Heart right ventricle (tissue), 16 donors: ENCODE measurements at regions not wholly inside any gene's neighbourhood (a gene's known extent, or its start where the extent isn't known, plus 50 kb on each side); places are given as distances from the start of the nearest gene placed in this dataset.
A peak's percentile ranks its signal among the peaks of the same experiment; 100 is the strongest.

ENCODE experiments used
- ATAC-seq, 8 donors: fragments of 200-7000 bp; cut with Tn5 transposase; one replicate each; pipeline ENCODE4 v1.9.1; 2020; ENCODE audit warnings: mild to moderate bottlenecking in 8 of 8, moderate library complexity in 8 of 8, moderate number of reproducible peaks in 1 of 8
- DNase-seq, 2 donors: peaks; one replicate each; pipeline ENCODE4 v3.0.0-alpha.2; 2020
- H3K27ac ChIP-seq, 10 donors: fragments of 200-600 bp; sonication (generic) in 2 of 10; one replicate each; pipeline versions ENCODE4 v1.5.0 to v1.8.0; 2020 to 2022; ENCODE audit warnings: mild to moderate bottlenecking in 3 of 10
- H3K27me3 ChIP-seq, 7 donors: fragments of 200-600 bp; one replicate each; pipeline ENCODE4 v1.8.0; 2021 to 2022; ENCODE audit warnings: mild to moderate bottlenecking in 2 of 7
- H3K36me3 ChIP-seq, 9 donors: fragments of 200-600 bp; sonication (generic) in 1 of 9; one replicate each; pipeline versions ENCODE4 v1.5.0 to v1.8.0; 2020 to 2022; ENCODE audit warnings: mild to moderate bottlenecking in 2 of 9
- H3K4me1 ChIP-seq, 9 donors: fragments of 200-600 bp; sonication (generic) in 1 of 9; one replicate each; pipeline versions ENCODE4 v1.5.0 to v1.8.0; 2020 to 2022; ENCODE audit warnings: mild to moderate bottlenecking in 4 of 9
- H3K4me3 ChIP-seq, 10 donors: fragments of 200-600 bp; sonication (generic) in 2 of 10; one replicate each; pipeline versions ENCODE4 v1.5.0 to v1.8.0; 2020 to 2022; ENCODE audit warnings: mild to moderate bottlenecking in 7 of 10, moderate library complexity in 2 of 10
- H3K9me3 ChIP-seq, 11 donors: fragments of 200-600 bp in 10 of 11; sonication (generic) in 2 of 11; one replicate each; pipeline versions ENCODE4 v1.5.0 to v1.8.0; 2013 to 2022; ENCODE audit warnings: mild to moderate bottlenecking in 2 of 11, control low read depth in 1 of 11, moderate library complexity in 1 of 11
- WGBS, 2 donors: extraction: QIAGEN DNeasy Blood & Tissue Kit; methylation state at CpG; one replicate each; pipeline ENCODE4 v1.1.7; 2013; ENCODE audit warnings: inconsistent platforms in 1 of 2; 5-methylcytosine and 5-hydroxymethylcytosine counted together
- intact Hi-C, 10 donors: fragments of 100-400 bp; cut with DNase I; formaldehyde crosslinking; loops; one replicate each; pipeline versions ENCODE4 v1.11.1 to v1.14.2; 2022
- TF ChIP-seq, protein P1 (sequence below), 9 donors: fragments of 200-600 bp; sonication (generic) in 2 of 9; IDR thresholded peaks; one replicate each; pipeline versions ENCODE4 v1.5.0 to v1.8.0; 2021 to 2022; ENCODE audit warnings: antibody characterized with exemption in 9 of 9, mild to moderate bottlenecking in 5 of 9, moderate library complexity in 1 of 9
- donor health status: Arrhythmogenic right ventricular cardiomyopathy.
- donor health status: ischemic (EF 13 %, LVEDD 7.1; RV severe dilation, severe dysfunction).
- donor health status: healthy with polysubstance abuse.
- donor health status: DM: no; HTN: yes; CAD: no.
- donor health status: DM: no; HTN: no; CAD: no.
- donor health status: ischemic (EF 25% LVEDD 6.9; RV normal size, moderate dysfunction).
- donor health status: ischemic (EF 25% LVEDD 5.7; RV mildly dilated, moderate dysfunction).
- donor health status: healthy.
- donor health status: DM: yes; HTN: yes; CAD: no.
- donor health status: Ischemic cardiomyopathy.
- donor health status: ischemic (EF 35%, LVEDD 5.7; RV mildly dilated, moderate dysfunction).
- donor health status: nonischemic (EF 11% LVEDD 7.7; RV severe dilation, severe dysfunction).
- donor health status: DM: yes; HTN: yes; CAD: no.
- donor health status: PGD.
- donor health status: ischemic (EF 29% LVEDD 5.4; RV normal size, mild dysfunction).
- donor health status: nonischemic (EF 23%, LVEDD 6.1; RV moderate dilation, normal function).

GRCh38 chr11:115784796-115785521, 280.7 kb upstream of the CADM1 start:
- Histone ChIP-seq H3K4me3 (no peak overlapping the region), H3K9me3 (peaks cover 0 to 23% (median 7%) of the 10 kb centered on the region in 11 donors), H3K36me3 (no peaks in the 10 kb centered on the region), H3K27ac (peak overlapping the region in 1 of 10 donors; percentile 19), H3K4me1 (peaks cover 0 to 21% (median 16%) of the 10 kb centered on the region in 9 donors), H3K27me3 (no peaks in the 10 kb centered on the region)
- ATAC-seq (peak; percentile 59 to 92 (median 83)), DNase-seq (peak; percentile 51 to 56)
- intact Hi-C loops, result no loop called here
- WGBS, 2 donors, result 29 to 35% methylated on average over 3 of the region's 3 CpGs
- TF ChIP-seq, protein P1, sequence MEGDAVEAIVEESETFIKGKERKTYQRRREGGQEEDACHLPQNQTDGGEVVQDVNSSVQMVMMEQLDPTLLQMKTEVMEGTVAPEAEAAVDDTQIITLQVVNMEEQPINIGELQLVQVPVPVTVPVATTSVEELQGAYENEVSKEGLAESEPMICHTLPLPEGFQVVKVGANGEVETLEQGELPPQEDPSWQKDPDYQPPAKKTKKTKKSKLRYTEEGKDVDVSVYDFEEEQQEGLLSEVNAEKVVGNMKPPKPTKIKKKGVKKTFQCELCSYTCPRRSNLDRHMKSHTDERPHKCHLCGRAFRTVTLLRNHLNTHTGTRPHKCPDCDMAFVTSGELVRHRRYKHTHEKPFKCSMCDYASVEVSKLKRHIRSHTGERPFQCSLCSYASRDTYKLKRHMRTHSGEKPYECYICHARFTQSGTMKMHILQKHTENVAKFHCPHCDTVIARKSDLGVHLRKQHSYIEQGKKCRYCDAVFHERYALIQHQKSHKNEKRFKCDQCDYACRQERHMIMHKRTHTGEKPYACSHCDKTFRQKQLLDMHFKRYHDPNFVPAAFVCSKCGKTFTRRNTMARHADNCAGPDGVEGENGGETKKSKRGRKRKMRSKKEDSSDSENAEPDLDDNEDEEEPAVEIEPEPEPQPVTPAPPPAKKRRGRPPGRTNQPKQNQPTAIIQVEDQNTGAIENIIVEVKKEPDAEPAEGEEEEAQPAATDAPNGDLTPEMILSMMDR (IDR thresholded peaks at IDR 0.05), result no peak

GRCh38 chr11:115780646-115781362, 276.6 kb upstream of the CADM1 start:
- intact Hi-C loops, result no loop called here
- H3K27me3 ChIP-seq, result no peaks in the 10 kb centered on the region
- H3K4me3 ChIP-seq, result no peak overlapping the region
- ATAC-seq, result no peak
- H3K36me3 ChIP-seq, result no peaks in the 10 kb centered on the region
- H3K9me3 ChIP-seq, result peaks cover 0 to 11% (median 4%) of the 10 kb centered on the region in 11 donors
- 82 to 86% methylated on average over 9 of the region's 9 CpGs for WGBS, 2 donors
- H3K4me1 ChIP-seq, result peaks cover 0 to 34% (median 16%) of the 10 kb centered on the region in 9 donors
- DNase-seq, result no peak
- H3K27ac ChIP-seq, result no peak overlapping the region
- TF ChIP-seq, protein P1 (IDR thresholded peaks at IDR 0.05), result no peak

GRCh38 chr11:115778928-115779650, 274.9 kb upstream of the CADM1 start:
- peak in 2 of 8 donors; percentile 32 to 35 for ATAC-seq
- TF ChIP-seq, protein P1 (IDR thresholded peaks at IDR 0.05), result no peak

DNA sequence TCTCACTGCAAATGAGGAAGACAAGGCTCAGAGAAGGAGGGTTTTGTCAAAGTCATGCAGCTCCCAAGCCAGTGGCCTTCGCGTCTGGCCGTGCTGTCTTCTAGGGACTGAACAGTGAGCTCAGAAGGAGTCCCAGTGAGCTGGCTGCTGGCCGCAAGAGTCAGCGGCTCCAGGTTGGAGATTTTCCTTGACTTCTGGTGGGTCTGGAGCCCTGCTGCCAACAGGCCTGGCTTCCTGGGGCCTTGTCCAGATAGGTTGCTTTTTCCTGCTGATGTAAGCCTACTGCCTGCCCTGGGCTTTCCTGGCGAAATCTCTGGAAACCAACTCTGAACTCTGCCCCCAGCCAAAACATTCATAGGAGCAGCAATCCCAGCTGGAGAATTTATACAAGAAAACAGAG, 272.7 kb upstream of the CADM1 start:
- peak; percentile 23 to 36 for DNase-seq
- no peak overlapping the region for H3K4me3 ChIP-seq
- H3K9me3 ChIP-seq, result peaks cover 0 to 4% (median 0%) of the 10 kb centered on the region in 11 donors
- no peaks in the 10 kb centered on the region for H3K36me3 ChIP-seq
- WGBS, 2 donors, result 79 to 88% methylated on average over 6 of the region's 6 CpGs
- no peaks in the 10 kb centered on the region for H3K27me3 ChIP-seq
- peaks cover 0 to 26% (median 3%) of the 10 kb centered on the region in 9 donors for H3K4me1 ChIP-seq
- H3K27ac ChIP-seq, result peak overlapping the region in 5 of 10 donors; percentile 29 to 65 (median 52)
- ATAC-seq, result peak; percentile 12 to 54 (median 48)
- TF ChIP-seq, protein P1 (IDR thresholded peaks at IDR 0.05), result no peak
- intact Hi-C loops, result no loop called here

More at GRCh38 chr11:115778928-115779650, 274.9 kb upstream of the CADM1 start:
- Histone ChIP-seq H3K27ac (no peak overlapping the region), H3K4me1 (peaks cover 0 to 25% (median 3%) of the 10 kb centered on the region in 9 donors), H3K4me3 (no peak overlapping the region), H3K36me3 (no peaks in the 10 kb centered on the region), H3K9me3 (peaks cover 0 to 11% (median 4%) of the 10 kb centered on the region in 11 donors), H3K27me3 (no peaks in the 10 kb centered on the region)
- intact Hi-C loops, result no loop called here
- DNase-seq, result no peak
- WGBS, 2 donors, result 46 to 47% methylated on average over 2 of the region's 2 CpGs
